C1 segment of cervical spinal cord (tissue), 14 donors: ENCODE measurements at regions not wholly inside any gene's neighbourhood (a gene's known extent, or its start where the extent isn't known, plus 50 kb on each side); places are given as distances from the start of the nearest gene placed in this dataset.

Source experiments
- DNase-seq, 14 donors: peaks; one replicate each; lab custom pipeline; 2025; lab: John Stamatoyannopoulos, UW

GRCh38 chrX:122667667-122668066 lies 516.4 kb upstream of the GRIA3 start:
- DNase-seq = no peak

- DNase-seq = no peak
Measured at GRCh38 chrX:122703762-122704161, 480.3 kb upstream of the GRIA3 start.

GRCh38 chrX:122739770-122740169 lies 444.3 kb upstream of the GRIA3 start:
- DNase-seq = no peak

- DNase-seq = no peak
Measured at GRCh38 chrX:122770581-122770980, 413.5 kb upstream of the GRIA3 start.

GRCh38 chrX:122771933-122772332 lies 412.1 kb upstream of the GRIA3 start:
- no peak for DNase-seq

- DNase-seq = no peak
Measured at GRCh38 chrX:122777766-122778165, 406.3 kb upstream of the GRIA3 start.

GRCh38 chrX:122783918-122784317 lies 400.2 kb upstream of the GRIA3 start:
- DNase-seq = no peak

- DNase-seq = no peak
Measured at GRCh38 chrX:122787231-122787630, 396.8 kb upstream of the GRIA3 start.

GRCh38 chrX:122788216-122788615 lies 395.9 kb upstream of the GRIA3 start:
- DNase-seq = no peak

- DNase-seq = no peak
Measured at GRCh38 chrX:122790376-122791095, 393.5 kb upstream of the GRIA3 start.

- DNase-seq = no peak
Measured at GRCh38 chrX:122813876-122814275, 370.2 kb upstream of the GRIA3 start.

- no peak for DNase-seq
Measured at GRCh38 chrX:122816288-122816687, 367.8 kb upstream of the GRIA3 start.

GRCh38 chrX:122817321-122817955 lies 366.6 kb upstream of the GRIA3 start:
- no peak for DNase-seq

GRCh38 chrX:122818068-122818467 lies 366.0 kb upstream of the GRIA3 start:
- no peak for DNase-seq

- DNase-seq = no peak
Measured at GRCh38 chrX:122833230-122833629, 350.8 kb upstream of the GRIA3 start.

GRCh38 chrX:122835886-122836285 lies 348.2 kb upstream of the GRIA3 start:
- no peak for DNase-seq

- no peak for DNase-seq
Measured at GRCh38 chrX:122850326-122850725, 333.8 kb upstream of the GRIA3 start.

GRCh38 chrX:122856205-122856604 lies 327.9 kb upstream of the GRIA3 start:
- no peak for DNase-seq

GRCh38 chrX:122857734-122858133 lies 326.3 kb upstream of the GRIA3 start:
- DNase-seq = no peak

GRCh38 chrX:122863067-122863466 lies 321.0 kb upstream of the GRIA3 start:
- no peak for DNase-seq

- no peak for DNase-seq
Measured at GRCh38 chrX:122866532-122866931, 317.5 kb upstream of the GRIA3 start.

GRCh38 chrX:122868631-122869030 lies 315.4 kb upstream of the GRIA3 start:
- no peak for DNase-seq

- DNase-seq = no peak
Measured at GRCh38 chrX:122869171-122869570, 314.9 kb upstream of the GRIA3 start.

- DNase-seq = no peak
Measured at GRCh38 chrX:122878269-122878668, 305.8 kb upstream of the GRIA3 start.
